GM23338 (cell line): ENCODE measurements at regions not wholly inside any gene's neighbourhood (a gene's known extent, or its start where the extent isn't known, plus 50 kb on each side); places are given as distances from the start of the nearest gene placed in this dataset.

ENCODE experiments used
- ATAC-seq: fragments of 200-7000 bp; cut with Tn5 transposase; 3 replicates; pipeline ENCODE4 v1.9.1; 2020
- DNase-seq: peaks from one replicate; pipeline ENCODE4 v3.0.0-alpha.2; 2015; ENCODE audit warnings: low spot score
- H2AFZ ChIP-seq: fragments of 200-600 bp; sonication (generic); 2 replicates; pipeline ENCODE4 v1.8.0; 2016; ENCODE audit warnings: antibody characterized with exemption, mild to moderate bottlenecking, moderate library complexity
- H3F3A ChIP-seq: fragments of 200-600 bp; sonication (generic); replicated peaks from 2 replicates; pipeline ENCODE4 v1.8.0; 2017; ENCODE audit warnings: antibody characterized with exemption, mixed run types, low read depth
- H3K27ac ChIP-seq: fragments of 200-600 bp; sonication (generic); 2 replicates; pipeline ENCODE4 v1.6.1; 2016; ENCODE audit warnings: low read depth
- H3K27me3 ChIP-seq: fragments of 200-600 bp; sonication (generic); 2 replicates; pipeline ENCODE4 v1.8.0; 2016; ENCODE audit warnings: mild to moderate bottlenecking, mixed run types, moderate library complexity; ENCODE audit not compliant: insufficient read depth
- H3K36me3 ChIP-seq: fragments of 200-600 bp; sonication (generic); 2 replicates; pipeline ENCODE4 v1.8.0; 2016; ENCODE audit warnings: mild to moderate bottlenecking; ENCODE audit not compliant: insufficient read depth
- H3K4me1 ChIP-seq: fragments of 200-600 bp; sonication (generic); 2 replicates; pipeline ENCODE4 v1.8.0; 2016; ENCODE audit warnings: mild to moderate bottlenecking, moderate library complexity; ENCODE audit not compliant: insufficient read depth
- H3K4me2 ChIP-seq: fragments of 200-600 bp; sonication (generic); 2 replicates; pipeline ENCODE4 v1.7.1; 2017; ENCODE audit warnings: mixed run types
- H3K4me3 ChIP-seq: fragments of 200-600 bp; sonication (generic); 2 replicates; pipeline ENCODE4 v1.6.1; 2016; ENCODE audit warnings: mixed run types
- H3K79me2 ChIP-seq: fragments of 200-600 bp; sonication (generic); replicated peaks from 2 replicates; pipeline ENCODE4 v1.8.0; 2017; ENCODE audit warnings: mild to moderate bottlenecking; ENCODE audit not compliant: insufficient read depth
- H3K9me2 ChIP-seq: fragments of 200-600 bp; sonication (generic); 2 replicates; pipeline ENCODE4 v1.8.0; 2017; ENCODE audit not compliant: insufficient read depth
- H4K20me1 ChIP-seq: fragments of 200-600 bp; sonication (generic); replicated peaks from 2 replicates; pipeline ENCODE4 v1.8.0; 2017; ENCODE audit warnings: mild to moderate bottlenecking; ENCODE audit not compliant: insufficient read depth
- H3K27ac Mint-ChIP-seq: 2 replicates; pipeline ENCODE4 v1.8.0; 2020; ENCODE audit warnings: inconsistent platforms, mild to moderate bottlenecking, moderate library complexity, mixed read lengths
- H3K27me3 Mint-ChIP-seq: 3 replicates; pipeline ENCODE4 v1.8.0; 2022; ENCODE audit warnings: low read depth, mild to moderate bottlenecking, moderate library complexity, mixed read lengths, inconsistent platforms; ENCODE audit not compliant: insufficient read depth, poor library complexity
- H3K36me3 Mint-ChIP-seq: 3 replicates; pipeline ENCODE4 v1.8.0; 2021; ENCODE audit warnings: low read depth, mild to moderate bottlenecking, inconsistent platforms, moderate library complexity, mixed read lengths
- H3K4me1 Mint-ChIP-seq: 3 replicates; pipeline ENCODE4 v1.8.0; 2020; ENCODE audit warnings: mild to moderate bottlenecking, inconsistent platforms, mixed read lengths
- H3K4me3 Mint-ChIP-seq: 3 replicates; pipeline ENCODE4 v1.8.0; 2021; ENCODE audit warnings: moderate library complexity, mild to moderate bottlenecking, inconsistent platforms, mixed read lengths
- H3K9me3 Mint-ChIP-seq: 3 replicates; pipeline ENCODE4 v1.8.0; 2020; ENCODE audit warnings: moderate library complexity, mild to moderate bottlenecking, inconsistent platforms, mixed read lengths
- CREB1 ChIP-seq: fragments of 250-450 bp; sonication (Bioruptor Pico); IDR thresholded peaks from 2 replicates; pipeline ENCODE4 v1.5.0; 2020; ENCODE audit warnings: low read depth, mild to moderate bottlenecking, moderate library complexity
- POLR2AphosphoS5 ChIP-seq: IDR thresholded peaks from 2 replicates; pipeline ENCODE4 v1.6.1; 2016; ENCODE audit warnings: antibody characterized with exemption, low read depth
- REST ChIP-seq: IDR thresholded peaks from one replicate; pipeline ENCODE4 v1.6.1; 2018; ENCODE audit warnings: antibody characterized with exemption; ENCODE audit not compliant: unreplicated experiment
- STAT1 ChIP-seq: IDR thresholded peaks from one replicate; pipeline ENCODE4 v1.6.1; 2016; ENCODE audit warnings: antibody characterized with exemption; ENCODE audit not compliant: unreplicated experiment
- ZNF114 ChIP-seq: fragments of 250-450 bp; sonication (Bioruptor Pico); IDR thresholded peaks from 2 replicates; pipeline ENCODE4 v1.5.0; 2020; ENCODE audit warnings: mild to moderate bottlenecking, moderate library complexity
- ZNF462 ChIP-seq: fragments of 250-450 bp; sonication (Bioruptor Pico); IDR thresholded peaks from 2 replicates; pipeline ENCODE4 v1.5.0; 2020; ENCODE audit warnings: mild to moderate bottlenecking, moderate library complexity
- TF ChIP-seq, protein P1 (sequence below): IDR thresholded peaks from 2 replicates; pipeline ENCODE4 v1.6.1; 2016; ENCODE audit warnings: antibody characterized with exemption
- TF ChIP-seq, protein P2 (sequence below), 2 experiments: fragments of 200-600 bp in 1 of 2; sonication (generic) in 1 of 2; conservative IDR thresholded peaks; 2 replicates each; pipeline versions ENCODE4 v1.5.1 to v1.6.1; 2016 to 2017; ENCODE audit warnings: antibody characterized with exemption in 2 of 2, low read depth in 2 of 2, mild to moderate bottlenecking in 2 of 2, moderate library complexity in 1 of 2

DNA sequence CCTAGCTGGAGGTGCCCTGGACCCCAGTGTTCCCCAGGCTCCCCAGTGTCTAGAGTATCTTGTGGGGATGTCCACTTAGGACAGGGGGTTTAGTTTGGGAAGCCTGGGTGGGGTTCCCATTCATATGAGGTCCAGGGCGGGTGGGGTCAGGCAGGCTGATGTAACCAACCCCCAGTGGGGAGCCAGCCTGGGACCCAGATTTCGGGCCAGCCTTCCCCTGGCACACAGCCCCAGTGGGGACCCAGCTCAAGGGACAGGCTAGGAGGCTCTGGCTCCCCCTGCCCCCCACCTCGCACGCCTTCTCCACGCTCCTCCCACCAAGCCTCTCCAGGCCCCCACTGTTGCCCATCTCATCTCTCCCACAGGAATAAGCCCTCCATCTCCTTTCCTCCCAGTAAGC is 323.5 kb downstream of the UACA start:
- no peaks in the 10 kb centered on the region for H3K36me3 ChIP-seq
- TF ChIP-seq ZNF114 (CRISPR knock-in tag) (no peak), CREB1 (CRISPR knock-in tag) (no peak)
- TF ChIP-seq, protein P1, sequence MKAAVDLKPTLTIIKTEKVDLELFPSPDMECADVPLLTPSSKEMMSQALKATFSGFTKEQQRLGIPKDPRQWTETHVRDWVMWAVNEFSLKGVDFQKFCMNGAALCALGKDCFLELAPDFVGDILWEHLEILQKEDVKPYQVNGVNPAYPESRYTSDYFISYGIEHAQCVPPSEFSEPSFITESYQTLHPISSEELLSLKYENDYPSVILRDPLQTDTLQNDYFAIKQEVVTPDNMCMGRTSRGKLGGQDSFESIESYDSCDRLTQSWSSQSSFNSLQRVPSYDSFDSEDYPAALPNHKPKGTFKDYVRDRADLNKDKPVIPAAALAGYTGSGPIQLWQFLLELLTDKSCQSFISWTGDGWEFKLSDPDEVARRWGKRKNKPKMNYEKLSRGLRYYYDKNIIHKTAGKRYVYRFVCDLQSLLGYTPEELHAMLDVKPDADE, result no peak
- H4K20me1 ChIP-seq, result no peaks in the 10 kb centered on the region
- ATAC-seq, result no peak
- Mint-ChIP-seq H3K36me3 (no peaks in the 10 kb centered on the region; the same call in 2 of the 3 replicates), H3K27ac (no peak overlapping the region), H3K27me3 (peaks cover 7% of the 10 kb centered on the region), H3K9me3 (no peaks in the 10 kb centered on the region), H3K4me3 (no peak overlapping the region), H3K4me1 (peaks cover 16% of the 10 kb centered on the region)
- H3K27me3 ChIP-seq, result no peaks in the 10 kb centered on the region
- H2AFZ ChIP-seq, result no peak overlapping the region
- H3K4me3 ChIP-seq, result no peak overlapping the region
- no peak for DNase-seq
- H3K79me2 ChIP-seq, result no peaks in the 10 kb centered on the region
- H3K9me2 ChIP-seq, result no peaks in the 10 kb centered on the region; the same call in 1 of the 2 replicates
- H3K27ac ChIP-seq, result no peak overlapping the region
- H3K4me2 ChIP-seq, result no peak overlapping the region
- no peaks in the 10 kb centered on the region for H3F3A ChIP-seq
- no peaks in the 10 kb centered on the region; the same call in none of the 2 replicates for H3K4me1 ChIP-seq

- H3K4me3 Mint-ChIP-seq, result no peak overlapping the region
- no peaks in the 10 kb centered on the region; the same call in 1 of the 2 replicates for H3K9me2 ChIP-seq
- ATAC-seq, result no peak
- TF ChIP-seq REST (no peak), ZNF462 (CRISPR knock-in tag) (no peak), CREB1 (CRISPR knock-in tag) (no peak), STAT1 (no peak), ZNF114 (CRISPR knock-in tag) (no peak), POLR2AphosphoS5 (no peak)
- TF ChIP-seq, protein P2, sequence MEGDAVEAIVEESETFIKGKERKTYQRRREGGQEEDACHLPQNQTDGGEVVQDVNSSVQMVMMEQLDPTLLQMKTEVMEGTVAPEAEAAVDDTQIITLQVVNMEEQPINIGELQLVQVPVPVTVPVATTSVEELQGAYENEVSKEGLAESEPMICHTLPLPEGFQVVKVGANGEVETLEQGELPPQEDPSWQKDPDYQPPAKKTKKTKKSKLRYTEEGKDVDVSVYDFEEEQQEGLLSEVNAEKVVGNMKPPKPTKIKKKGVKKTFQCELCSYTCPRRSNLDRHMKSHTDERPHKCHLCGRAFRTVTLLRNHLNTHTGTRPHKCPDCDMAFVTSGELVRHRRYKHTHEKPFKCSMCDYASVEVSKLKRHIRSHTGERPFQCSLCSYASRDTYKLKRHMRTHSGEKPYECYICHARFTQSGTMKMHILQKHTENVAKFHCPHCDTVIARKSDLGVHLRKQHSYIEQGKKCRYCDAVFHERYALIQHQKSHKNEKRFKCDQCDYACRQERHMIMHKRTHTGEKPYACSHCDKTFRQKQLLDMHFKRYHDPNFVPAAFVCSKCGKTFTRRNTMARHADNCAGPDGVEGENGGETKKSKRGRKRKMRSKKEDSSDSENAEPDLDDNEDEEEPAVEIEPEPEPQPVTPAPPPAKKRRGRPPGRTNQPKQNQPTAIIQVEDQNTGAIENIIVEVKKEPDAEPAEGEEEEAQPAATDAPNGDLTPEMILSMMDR (conservative IDR thresholded peaks at IDR 0.05; ENCODE audit: low read depth in 2 of 2), result no peak
- H3K36me3 ChIP-seq, result no peaks in the 10 kb centered on the region
- H3K4me3 ChIP-seq, result no peak overlapping the region
- H3K36me3 Mint-ChIP-seq, result no peaks in the 10 kb centered on the region; the same call in 2 of the 3 replicates
- no peak overlapping the region for H3K27ac ChIP-seq
- peaks cover 10% of the 10 kb centered on the region for H3K27me3 Mint-ChIP-seq
- peaks cover 21% of the 10 kb centered on the region for H3K4me1 Mint-ChIP-seq
- no peaks in the 10 kb centered on the region; the same call in none of the 2 replicates for H3K4me1 ChIP-seq
- DNase-seq, result no peak
- no peaks in the 10 kb centered on the region for H3F3A ChIP-seq
- no peaks in the 10 kb centered on the region for H3K79me2 ChIP-seq
- H3K4me2 ChIP-seq, result no peak overlapping the region
- H3K27ac Mint-ChIP-seq, result no peak overlapping the region
- H2AFZ ChIP-seq, result no peak overlapping the region
- H3K27me3 ChIP-seq, result no peaks in the 10 kb centered on the region
- no peaks in the 10 kb centered on the region for H4K20me1 ChIP-seq
- H3K9me3 Mint-ChIP-seq, result no peaks in the 10 kb centered on the region
Measured at GRCh38 chr15:70439304-70439877, 324.0 kb downstream of the UACA start.
